ENCODE measurements at regions not wholly inside any gene's neighbourhood (a gene's known extent, or its start where the extent isn't known, plus 50 kb on each side); places are given as distances from the start of the nearest gene placed in this dataset.

- no peak overlapping the region for H3K27ac ChIP-seq (ENCODE audit: extremely low read length, insufficient read depth, low read length)
- 46% methylated on average over 2 of the region's 2 CpGs for WGBS (ENCODE audit: low lambda C conversion rate)
- no peak overlapping the region for H2AFZ ChIP-seq (ENCODE audit: low read length)
- no peak; the same call in 2 of the 3 replicates for ATAC-seq
- H4K20me1 ChIP-seq (ENCODE audit: insufficient read depth, low read length), result no peaks in the 10 kb centered on the region
- H3K79me2 ChIP-seq (ENCODE audit: insufficient read depth, low read length), result no peaks in the 10 kb centered on the region
- peaks cover 6% of the 10 kb centered on the region; the same call in 1 of the 2 replicates for H3K4me1 ChIP-seq (ENCODE audit: insufficient read depth, low read length)
- CTCF ChIA-PET (ENCODE audit: low intra/inter-chr PET ratio, low total read pairs), result no interaction called here
- no peaks in the 10 kb centered on the region for H3K36me3 ChIP-seq (replicated peaks in 1 of 2; ENCODE audit: control insufficient read depth in 1 of 2, insufficient read depth in 2 of 2, low read length in 2 of 2)
- no peaks in the 10 kb centered on the region; a peak in 1 of 5 replicates for H3K27me3 ChIP-seq (ENCODE audit: control insufficient read depth in 1 of 2, insufficient read depth in 2 of 2, low read length in 2 of 2)
- H3K4me2 ChIP-seq (ENCODE audit: low read depth, low read length), result no peak overlapping the region
- intact Hi-C loops (cut with micrococcal nuclease; ENCODE audit: unreplicated experiment), result no loop called here
- H3K9me3 ChIP-seq (ENCODE audit: low read length), result no peaks in the 10 kb centered on the region
- POLR2A ChIA-PET, result no interaction called here
- in situ Hi-C loops (cut with HindIII; ENCODE audit: extremely low pct_ligation_motif_present, low pct_unique_long_range_greater_than_20kb), result no loop called here
- H3K9ac ChIP-seq (ENCODE audit: insufficient read depth, low read depth, low read length), result no peak overlapping the region
- no peak for DNase-seq (ENCODE audit: low spot score)
- H3K4me3 ChIP-seq (replicated peaks in 1 of 3; ENCODE audit: insufficient read depth in 1 of 3, low read depth in 2 of 3, low read length in 3 of 3), result no peak overlapping the region
- FAIRE-seq, result no peak
- no peak for TF ChIP-seq NR3C1 (CRISPR knock-in tag; IDR thresholded peaks at IDR 0.05)
- TF ChIP-seq KLF15 (CRISPR knock-in tag; IDR thresholded peaks at IDR 0.05; ENCODE audit: borderline replicate concordance), result no peak
- no peak for TF ChIP-seq ZNF737 (CRISPR knock-in tag; IDR thresholded peaks at IDR 0.05; ENCODE audit: borderline replicate concordance)
- no peak for TF ChIP-seq FOXK2 (IDR thresholded peaks at IDR 0.05)
- TF ChIP-seq ZNF530 (CRISPR knock-in tag; IDR thresholded peaks at IDR 0.05; ENCODE audit: low read depth), result no peak
- TF ChIP-seq HNF1A (IDR thresholded peaks at IDR 0.05; ENCODE audit: low read depth), result no peak
- no peak for TF ChIP-seq HNF1A (CRISPR knock-in tag; IDR thresholded peaks at IDR 0.05; ENCODE audit: borderline replicate concordance)
- no peak for TF ChIP-seq KAT2B (IDR thresholded peaks at IDR 0.05; ENCODE audit: borderline replicate concordance, low read depth, low read length)
- TF ChIP-seq ZNF12 (CRISPR knock-in tag; IDR thresholded peaks at IDR 0.05), result no peak
- TF ChIP-seq ZBTB20 (CRISPR knock-in tag; IDR thresholded peaks at IDR 0.05; ENCODE audit: borderline replicate concordance, low read depth), result no peak
- TF ChIP-seq SIX4 (CRISPR knock-in tag; IDR thresholded peaks at IDR 0.05), result no peak
- no peak for TF ChIP-seq ZNF496 (CRISPR knock-in tag; IDR thresholded peaks at IDR 0.05; ENCODE audit: insufficient replicate concordance)
- TF ChIP-seq ZNF75D (CRISPR knock-in tag; IDR thresholded peaks at IDR 0.05; ENCODE audit: borderline replicate concordance), result no peak
- no peak for TF ChIP-seq ZNF563 (CRISPR knock-in tag; IDR thresholded peaks at IDR 0.05)
- no peak for TF ChIP-seq TEAD3 (CRISPR knock-in tag; optimal IDR thresholded peaks at IDR 0.05; ENCODE audit: borderline replicate concordance)
- no peak for TF ChIP-seq NFE2L1 (CRISPR knock-in tag; IDR thresholded peaks at IDR 0.05; ENCODE audit: borderline replicate concordance)
- TF ChIP-seq MTF2 (CRISPR knock-in tag; IDR thresholded peaks at IDR 0.05; ENCODE audit: borderline replicate concordance), result no peak
- no TSS peak for BruUV-seq (replicated peaks)
These were observed 208.5 kb downstream of the BARHL2 start for GRCh38 chr1:90508376-90509167.

All from HepG2 (cell line).